ENCODE measurements at regions not wholly inside any gene's neighbourhood (a gene's known extent, or its start where the extent isn't known, plus 50 kb on each side); places are given as distances from the start of the nearest gene placed in this dataset.
"Not testable (repeated sequence)": the region's sequence is repeated elsewhere in the genome, so short reads cannot be mapped to it uniquely, and the experiment has no call there.

DNA sequence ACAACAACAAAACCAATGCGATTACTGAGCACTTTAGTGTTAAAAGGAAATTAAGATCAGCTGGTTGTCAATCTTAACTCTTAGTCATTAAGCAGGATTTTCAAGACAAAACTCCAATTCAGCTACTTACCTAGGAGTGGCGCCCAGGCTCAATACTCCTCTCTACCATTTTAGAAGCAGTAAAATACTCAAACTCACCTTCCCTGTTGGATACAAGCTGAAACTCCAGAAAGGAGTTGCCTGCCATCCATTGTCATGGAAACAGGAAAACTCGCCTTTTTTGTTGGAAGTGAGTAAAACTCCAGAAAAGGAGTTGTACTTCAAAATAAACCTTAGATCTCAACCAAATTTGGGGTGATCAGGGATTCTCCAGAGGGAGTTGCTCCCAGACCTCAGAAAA, 127.0 kb upstream of the F3 start:
- no peaks in the 10 kb centered on the region for H3K36me3 ChIP-seq (ENCODE audit: control insufficient read depth, insufficient read depth, low read length)
- H3K4me3 ChIP-seq (ENCODE audit: low read depth, low read length), result no peak overlapping the region
- TF ChIP-seq, protein P1, sequence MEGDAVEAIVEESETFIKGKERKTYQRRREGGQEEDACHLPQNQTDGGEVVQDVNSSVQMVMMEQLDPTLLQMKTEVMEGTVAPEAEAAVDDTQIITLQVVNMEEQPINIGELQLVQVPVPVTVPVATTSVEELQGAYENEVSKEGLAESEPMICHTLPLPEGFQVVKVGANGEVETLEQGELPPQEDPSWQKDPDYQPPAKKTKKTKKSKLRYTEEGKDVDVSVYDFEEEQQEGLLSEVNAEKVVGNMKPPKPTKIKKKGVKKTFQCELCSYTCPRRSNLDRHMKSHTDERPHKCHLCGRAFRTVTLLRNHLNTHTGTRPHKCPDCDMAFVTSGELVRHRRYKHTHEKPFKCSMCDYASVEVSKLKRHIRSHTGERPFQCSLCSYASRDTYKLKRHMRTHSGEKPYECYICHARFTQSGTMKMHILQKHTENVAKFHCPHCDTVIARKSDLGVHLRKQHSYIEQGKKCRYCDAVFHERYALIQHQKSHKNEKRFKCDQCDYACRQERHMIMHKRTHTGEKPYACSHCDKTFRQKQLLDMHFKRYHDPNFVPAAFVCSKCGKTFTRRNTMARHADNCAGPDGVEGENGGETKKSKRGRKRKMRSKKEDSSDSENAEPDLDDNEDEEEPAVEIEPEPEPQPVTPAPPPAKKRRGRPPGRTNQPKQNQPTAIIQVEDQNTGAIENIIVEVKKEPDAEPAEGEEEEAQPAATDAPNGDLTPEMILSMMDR (IDR thresholded peaks at IDR 0.05; ENCODE audit: insufficient read depth, low read length, severe bottlenecking), result no peak
- no peak for FAIRE-seq
- H3K27me3 ChIP-seq (ENCODE audit: control insufficient read depth, insufficient read depth, low read length), result no peaks in the 10 kb centered on the region
- no peak for DNase-seq (ENCODE audit: low read depth)

DNA sequence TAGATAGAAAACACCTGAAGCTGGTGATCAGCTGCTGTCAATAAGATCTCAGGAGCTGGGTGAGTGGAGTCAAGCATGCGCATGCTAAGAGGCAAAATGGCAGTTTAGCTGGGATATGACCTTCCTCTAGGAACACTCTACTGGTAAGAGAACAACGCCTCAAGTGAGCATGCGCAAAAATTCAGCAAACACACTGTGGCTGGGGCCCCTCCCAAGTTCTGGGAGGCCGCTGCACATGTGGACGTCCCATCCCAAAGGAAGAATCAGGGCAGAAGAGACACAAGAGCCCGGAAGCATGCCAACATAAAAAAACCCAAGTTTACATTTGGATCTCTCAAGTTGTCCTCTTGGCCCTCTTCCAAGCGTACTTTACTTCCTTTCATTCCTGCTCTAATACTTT, 126.3 kb upstream of the F3 start:
- Histone ChIP-seq H3K36me3 (ENCODE audit: control insufficient read depth, insufficient read depth, low read length) (no peaks in the 10 kb centered on the region), H3K27me3 (ENCODE audit: control insufficient read depth, insufficient read depth, low read length) (no peaks in the 10 kb centered on the region), H3K4me3 (ENCODE audit: low read depth, low read length) (no peak overlapping the region)
- TF ChIP-seq, protein P1 (IDR thresholded peaks at IDR 0.05; ENCODE audit: insufficient read depth, low read length, severe bottlenecking), result no peak
- DNase-seq (ENCODE audit: low read depth) (no peak), FAIRE-seq (no peak)

DNA sequence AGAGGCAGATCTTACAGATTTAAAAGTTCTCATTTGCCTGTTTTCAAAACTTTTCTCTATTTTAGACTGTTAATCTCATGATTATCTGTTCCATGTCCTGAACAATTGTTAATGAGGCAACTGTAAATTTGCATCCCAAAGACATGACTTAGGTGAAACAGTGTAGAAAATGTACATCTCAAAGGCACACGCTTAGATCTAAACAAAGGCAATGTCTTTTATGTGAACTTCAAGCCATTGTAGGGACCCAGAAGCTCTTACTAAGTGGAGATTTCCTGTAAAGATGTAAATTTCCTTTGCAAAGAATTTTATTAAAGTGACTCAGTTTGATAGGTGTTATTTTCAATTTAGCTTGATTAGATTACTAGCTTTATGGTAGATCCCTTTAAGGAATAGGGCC, 125.2 kb upstream of the F3 start:
- Histone ChIP-seq H3K36me3 (ENCODE audit: control insufficient read depth, insufficient read depth, low read length) (no peaks in the 10 kb centered on the region), H3K4me3 (ENCODE audit: low read depth, low read length) (no peak overlapping the region), H3K27me3 (ENCODE audit: control insufficient read depth, insufficient read depth, low read length) (no peaks in the 10 kb centered on the region)
- no peak for FAIRE-seq
- TF ChIP-seq, protein P1 (IDR thresholded peaks at IDR 0.05; ENCODE audit: insufficient read depth, low read length, severe bottlenecking), result no peak
- no peak for DNase-seq (ENCODE audit: low read depth)

DNA sequence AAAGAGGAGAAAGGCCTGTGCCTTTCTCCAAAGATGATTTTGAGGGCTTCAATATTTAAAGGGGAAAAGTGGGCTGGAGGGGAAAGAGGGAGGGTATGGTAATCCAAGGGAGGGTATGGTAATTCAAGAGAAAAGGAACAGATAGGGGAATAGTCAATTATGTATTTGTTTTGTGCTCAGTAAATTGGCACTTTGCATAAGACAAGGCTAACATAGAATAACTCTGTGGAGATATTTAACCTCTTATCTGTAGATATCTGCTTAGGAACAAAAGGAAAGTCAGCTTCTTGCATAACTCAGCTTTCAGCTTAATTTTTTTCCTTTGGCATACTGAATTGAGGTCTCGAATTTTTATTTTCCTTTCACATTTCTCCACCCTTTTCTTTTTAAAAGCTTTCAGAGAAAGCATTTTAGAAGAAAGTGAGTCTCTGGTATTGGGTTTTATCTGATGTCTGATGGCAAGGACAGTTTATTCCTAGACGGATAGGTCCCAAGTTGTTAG, 119.9 kb upstream of the F3 start:
- Histone ChIP-seq H3K4me3 (ENCODE audit: low read depth, low read length) (no peak overlapping the region), H3K27me3 (ENCODE audit: control insufficient read depth, insufficient read depth, low read length) (no peaks in the 10 kb centered on the region), H3K36me3 (ENCODE audit: control insufficient read depth, insufficient read depth, low read length) (no peaks in the 10 kb centered on the region)
- TF ChIP-seq, protein P1 (IDR thresholded peaks at IDR 0.05; ENCODE audit: insufficient read depth, low read length, severe bottlenecking), result no peak
- DNase-seq (ENCODE audit: low read depth) (no peak), FAIRE-seq (no peak)

DNA sequence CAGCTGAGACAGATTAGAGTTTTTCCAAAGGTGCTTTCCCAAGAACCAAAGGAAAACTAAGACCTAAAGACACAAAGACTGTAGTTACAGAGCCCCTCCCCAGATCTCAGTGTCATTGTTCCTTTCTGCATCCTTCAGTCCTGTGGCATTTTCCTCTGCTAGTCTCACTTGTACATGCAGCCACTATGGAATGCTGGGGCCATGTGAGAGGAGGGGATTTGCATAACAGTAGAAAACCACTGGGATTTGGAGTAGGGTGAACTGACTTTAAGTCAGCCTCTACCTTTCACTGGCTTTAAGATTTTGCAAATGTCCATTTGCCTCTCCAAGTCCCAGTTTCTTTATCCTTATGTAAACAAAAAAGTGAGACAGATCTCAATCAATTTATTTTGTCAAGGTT, 119.4 kb upstream of the F3 start:
- DNase-seq (ENCODE audit: low read depth), result no peak
- H3K27me3 ChIP-seq (ENCODE audit: control insufficient read depth, insufficient read depth, low read length), result no peaks in the 10 kb centered on the region
- no peak overlapping the region for H3K4me3 ChIP-seq (ENCODE audit: low read depth, low read length)
- no peaks in the 10 kb centered on the region for H3K36me3 ChIP-seq (ENCODE audit: control insufficient read depth, insufficient read depth, low read length)
- TF ChIP-seq, protein P1 (IDR thresholded peaks at IDR 0.05; ENCODE audit: insufficient read depth, low read length, severe bottlenecking), result no peak
- peak; percentile 36 for FAIRE-seq

DNA sequence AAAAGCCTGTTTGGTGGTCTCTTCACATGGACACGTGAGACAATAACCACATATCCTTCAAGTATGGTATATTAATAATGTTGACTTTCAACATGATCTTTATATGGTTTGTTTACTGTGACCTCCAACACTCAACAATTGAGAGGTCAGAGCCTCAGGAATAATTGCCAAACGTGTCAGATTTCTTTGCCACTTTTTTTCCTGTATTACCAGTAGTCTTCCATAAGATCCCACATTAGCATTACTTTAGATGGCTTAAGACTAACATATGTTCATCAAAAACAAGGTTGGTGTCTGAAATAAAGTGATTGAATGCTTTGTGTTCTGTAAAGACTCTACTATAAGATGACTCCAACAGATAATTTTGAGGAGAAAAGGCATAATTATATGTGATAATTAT, 118.7 kb upstream of the F3 start:
- Histone ChIP-seq H3K27me3 (ENCODE audit: control insufficient read depth, insufficient read depth, low read length) (no peaks in the 10 kb centered on the region), H3K36me3 (ENCODE audit: control insufficient read depth, insufficient read depth, low read length) (no peaks in the 10 kb centered on the region), H3K4me3 (ENCODE audit: low read depth, low read length) (no peak overlapping the region)
- no peak for FAIRE-seq
- TF ChIP-seq, protein P1 (IDR thresholded peaks at IDR 0.05; ENCODE audit: insufficient read depth, low read length, severe bottlenecking), result no peak
- DNase-seq (ENCODE audit: low read depth), result no peak

DNA sequence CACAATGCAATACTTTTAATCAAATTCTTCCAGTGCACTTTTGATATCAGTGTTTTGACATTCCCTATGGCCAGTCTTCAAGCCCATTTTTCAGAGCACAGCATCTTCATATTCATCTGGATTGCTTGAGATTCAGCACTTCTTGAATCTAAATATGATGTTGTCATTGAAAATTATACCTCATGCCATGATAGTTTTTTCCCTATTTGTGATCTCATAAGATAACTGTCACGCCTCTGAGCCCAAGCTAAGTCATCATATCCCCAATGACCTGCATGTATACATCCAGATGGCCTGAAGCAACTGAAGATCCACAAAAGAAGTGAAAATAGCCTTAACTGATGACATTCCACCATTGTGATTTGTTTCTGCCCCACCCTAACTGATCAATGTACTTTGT, 117.6 kb upstream of the F3 start:
- H3K36me3 ChIP-seq (ENCODE audit: control insufficient read depth, insufficient read depth, low read length); H3K4me3 ChIP-seq (ENCODE audit: low read depth, low read length); H3K27me3 ChIP-seq (ENCODE audit: control insufficient read depth, insufficient read depth, low read length); FAIRE-seq; DNase-seq (ENCODE audit: low read depth): not testable (repeated sequence)

Measured in bronchial epithelial cell (primary cell).